ENCODE measurements at regions not wholly inside any gene's neighbourhood (a gene's known extent, or its start where the extent isn't known, plus 50 kb on each side); places are given as distances from the start of the nearest gene placed in this dataset.

- H3K79me2 ChIP-seq (ENCODE audit: low read length) = no peaks in the 10 kb centered on the region
- H3K4me2 ChIP-seq (ENCODE audit: low read depth, low read length) = no peak overlapping the region
- H3K4me1 ChIP-seq (ENCODE audit: low read length) = 0 out of 2 replicates have a peak, but pooled peaks cover 3% of the 10 kb centered on the region
- H4K20me1 ChIP-seq (ENCODE audit: insufficient read depth, low read length) = no peaks in the 10 kb centered on the region
- no peak overlapping the region for H3K4me3 ChIP-seq (ENCODE audit: low read length)
- H2AFZ ChIP-seq (ENCODE audit: low read length) = no peak overlapping the region
- no peak for DNase-seq
- no peaks in the 10 kb centered on the region for H3F3A ChIP-seq (ENCODE audit: insufficient read depth, low read length)
- no peaks in the 10 kb centered on the region for H3K9me3 ChIP-seq (replicated peaks; ENCODE audit: insufficient read depth, low read length)
- H3K27ac ChIP-seq (ENCODE audit: low read length) = no peak overlapping the region
- TF ChIP-seq, protein P1, sequence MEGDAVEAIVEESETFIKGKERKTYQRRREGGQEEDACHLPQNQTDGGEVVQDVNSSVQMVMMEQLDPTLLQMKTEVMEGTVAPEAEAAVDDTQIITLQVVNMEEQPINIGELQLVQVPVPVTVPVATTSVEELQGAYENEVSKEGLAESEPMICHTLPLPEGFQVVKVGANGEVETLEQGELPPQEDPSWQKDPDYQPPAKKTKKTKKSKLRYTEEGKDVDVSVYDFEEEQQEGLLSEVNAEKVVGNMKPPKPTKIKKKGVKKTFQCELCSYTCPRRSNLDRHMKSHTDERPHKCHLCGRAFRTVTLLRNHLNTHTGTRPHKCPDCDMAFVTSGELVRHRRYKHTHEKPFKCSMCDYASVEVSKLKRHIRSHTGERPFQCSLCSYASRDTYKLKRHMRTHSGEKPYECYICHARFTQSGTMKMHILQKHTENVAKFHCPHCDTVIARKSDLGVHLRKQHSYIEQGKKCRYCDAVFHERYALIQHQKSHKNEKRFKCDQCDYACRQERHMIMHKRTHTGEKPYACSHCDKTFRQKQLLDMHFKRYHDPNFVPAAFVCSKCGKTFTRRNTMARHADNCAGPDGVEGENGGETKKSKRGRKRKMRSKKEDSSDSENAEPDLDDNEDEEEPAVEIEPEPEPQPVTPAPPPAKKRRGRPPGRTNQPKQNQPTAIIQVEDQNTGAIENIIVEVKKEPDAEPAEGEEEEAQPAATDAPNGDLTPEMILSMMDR (IDR thresholded peaks at IDR 0.05; ENCODE audit: low read length) = no peak
- TF ChIP-seq EZH2 (optimal IDR thresholded peaks at IDR 0.05; ENCODE audit: low read depth, low read length) = no peak
- TF ChIP-seq EZH2phosphoT487 (IDR thresholded peaks at IDR 0.05; ENCODE audit: low read length) = no peak
- H3K27me3 ChIP-seq (replicated peaks; ENCODE audit: insufficient read depth, low read length) = no peaks in the 10 kb centered on the region
- no peak overlapping the region for H3K9ac ChIP-seq (ENCODE audit: low read length)
- no peaks in the 10 kb centered on the region for H3K36me3 ChIP-seq (replicated peaks; ENCODE audit: insufficient read depth, low read length)
- no peaks in the 10 kb centered on the region for H3K9me2 ChIP-seq (replicated peaks; ENCODE audit: insufficient read depth, low read length)
Measured at GRCh38 chr15:57859130-57859685, 152.7 kb downstream of the POLR2M start.

- Histone ChIP-seq H3K4me2 (ENCODE audit: low read depth, low read length) (no peak overlapping the region), H3K27ac (ENCODE audit: low read length) (no peak overlapping the region), H3K9me3 (replicated peaks; ENCODE audit: insufficient read depth, low read length) (no peaks in the 10 kb centered on the region), H3F3A (ENCODE audit: insufficient read depth, low read length) (no peaks in the 10 kb centered on the region), H3K4me1 (ENCODE audit: low read length) (0 out of 2 replicates have a peak, but pooled peaks cover 3% of the 10 kb centered on the region), H4K20me1 (ENCODE audit: insufficient read depth, low read length) (no peaks in the 10 kb centered on the region), H3K9me2 (replicated peaks; ENCODE audit: insufficient read depth, low read length) (no peaks in the 10 kb centered on the region), H3K4me3 (ENCODE audit: low read length) (no peak overlapping the region), H3K9ac (ENCODE audit: low read length) (no peak overlapping the region), H3K79me2 (ENCODE audit: low read length) (no peaks in the 10 kb centered on the region), H3K36me3 (replicated peaks; ENCODE audit: insufficient read depth, low read length) (no peaks in the 10 kb centered on the region), H3K27me3 (replicated peaks; ENCODE audit: insufficient read depth, low read length) (no peaks in the 10 kb centered on the region), H2AFZ (ENCODE audit: low read length) (no peak overlapping the region)
- DNase-seq = peak; percentile 75
- TF ChIP-seq EZH2 (optimal IDR thresholded peaks at IDR 0.05; ENCODE audit: low read depth, low read length) (no peak), EZH2phosphoT487 (IDR thresholded peaks at IDR 0.05; ENCODE audit: low read length) (no peak)
- TF ChIP-seq, protein P1 (IDR thresholded peaks at IDR 0.05; ENCODE audit: low read length) = peak; percentile 79
Measured at GRCh38 chr15:57861034-57861638, 154.6 kb downstream of the POLR2M start.

DNA sequence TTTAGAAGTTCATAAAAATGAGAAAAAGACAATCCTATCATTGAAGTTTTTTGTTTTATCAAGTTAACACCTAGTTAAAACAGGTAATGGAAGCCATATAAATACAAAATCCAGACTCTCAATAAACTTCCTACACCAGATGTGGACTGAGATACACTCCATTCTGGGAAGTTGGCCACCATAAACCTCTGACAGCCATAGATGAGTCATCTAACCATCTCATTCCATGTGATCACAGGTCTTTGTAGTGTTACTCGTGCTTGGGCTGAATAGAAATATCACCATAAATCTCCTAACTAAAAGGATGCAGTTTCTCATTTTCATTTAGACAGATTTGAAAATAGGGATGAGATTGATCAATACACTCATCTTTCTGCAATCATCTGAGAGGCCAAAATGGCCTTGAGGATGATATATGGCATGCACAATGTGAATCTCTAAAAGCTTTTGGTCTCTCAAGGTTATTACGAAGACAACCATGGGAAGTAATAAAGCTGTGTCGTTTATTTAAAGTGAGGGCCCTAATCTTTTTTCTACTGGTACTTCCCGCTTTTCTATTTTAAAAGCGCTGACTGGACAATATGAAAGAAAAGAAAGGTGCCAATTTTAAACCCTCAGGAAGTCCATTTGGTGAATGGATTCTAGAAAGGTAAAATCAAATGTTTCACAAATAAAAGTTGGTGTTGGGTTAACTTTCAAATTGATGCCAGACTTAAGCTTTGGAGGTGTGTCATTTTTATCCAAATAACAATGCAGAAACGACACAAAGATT, 155.5 kb downstream of the POLR2M start:
- Histone ChIP-seq H3K27me3 (replicated peaks; ENCODE audit: insufficient read depth, low read length) (no peaks in the 10 kb centered on the region), H2AFZ (ENCODE audit: low read length) (no peak overlapping the region), H3K4me1 (ENCODE audit: low read length) (0 out of 2 replicates have a peak, but pooled peaks cover 3% of the 10 kb centered on the region), H3K9me3 (replicated peaks; ENCODE audit: insufficient read depth, low read length) (no peaks in the 10 kb centered on the region), H3K36me3 (replicated peaks; ENCODE audit: insufficient read depth, low read length) (no peaks in the 10 kb centered on the region), H3K79me2 (ENCODE audit: low read length) (no peaks in the 10 kb centered on the region), H3K9ac (ENCODE audit: low read length) (no peak overlapping the region), H3K4me2 (ENCODE audit: low read depth, low read length) (peak overlapping the region; percentile 10; the same call in 1 of the 2 replicates), H3F3A (ENCODE audit: insufficient read depth, low read length) (no peaks in the 10 kb centered on the region), H3K4me3 (ENCODE audit: low read length) (no peak overlapping the region), H4K20me1 (ENCODE audit: insufficient read depth, low read length) (no peaks in the 10 kb centered on the region), H3K9me2 (replicated peaks; ENCODE audit: insufficient read depth, low read length) (no peaks in the 10 kb centered on the region), H3K27ac (ENCODE audit: low read length) (no peak overlapping the region)
- no peak for DNase-seq
- TF ChIP-seq EZH2 (optimal IDR thresholded peaks at IDR 0.05; ENCODE audit: low read depth, low read length) = no peak
- TF ChIP-seq, protein P1 (IDR thresholded peaks at IDR 0.05; ENCODE audit: low read length) = no peak
- no peak for TF ChIP-seq EZH2phosphoT487 (IDR thresholded peaks at IDR 0.05; ENCODE audit: low read length)
